ENCODE measurements at regions not wholly inside any gene's neighbourhood (a gene's known extent, or its start where the extent isn't known, plus 50 kb on each side); places are given as distances from the start of the nearest gene placed in this dataset.

- TF ChIP-seq EZH2 (IDR thresholded peaks at IDR 0.05; ENCODE audit: low read length, missing control alignments) (no peak), CTCF (conservative IDR thresholded peaks at IDR 0.05 in 1 of 2, IDR thresholded peaks at IDR 0.05 in 1 of 2; ENCODE audit: low read depth in 1 of 2, low read length in 2 of 2) (no peak)
These were observed 52.3 kb upstream of the FDX1 start for GRCh38 chr11:110377434-110377833.
